NCI-H524 (cell line): ENCODE measurements at regions not wholly inside any gene's neighbourhood (a gene's known extent, or its start where the extent isn't known, plus 50 kb on each side); places are given as distances from the start of the nearest gene placed in this dataset.
A peak's percentile ranks its signal among the peaks of the same experiment; 100 is the strongest.

ENCODE experiments used
- DNase-seq, 2 experiments: peaks; one replicate each; lab custom pipeline; 2025; lab: John Stamatoyannopoulos, UW

DNA sequence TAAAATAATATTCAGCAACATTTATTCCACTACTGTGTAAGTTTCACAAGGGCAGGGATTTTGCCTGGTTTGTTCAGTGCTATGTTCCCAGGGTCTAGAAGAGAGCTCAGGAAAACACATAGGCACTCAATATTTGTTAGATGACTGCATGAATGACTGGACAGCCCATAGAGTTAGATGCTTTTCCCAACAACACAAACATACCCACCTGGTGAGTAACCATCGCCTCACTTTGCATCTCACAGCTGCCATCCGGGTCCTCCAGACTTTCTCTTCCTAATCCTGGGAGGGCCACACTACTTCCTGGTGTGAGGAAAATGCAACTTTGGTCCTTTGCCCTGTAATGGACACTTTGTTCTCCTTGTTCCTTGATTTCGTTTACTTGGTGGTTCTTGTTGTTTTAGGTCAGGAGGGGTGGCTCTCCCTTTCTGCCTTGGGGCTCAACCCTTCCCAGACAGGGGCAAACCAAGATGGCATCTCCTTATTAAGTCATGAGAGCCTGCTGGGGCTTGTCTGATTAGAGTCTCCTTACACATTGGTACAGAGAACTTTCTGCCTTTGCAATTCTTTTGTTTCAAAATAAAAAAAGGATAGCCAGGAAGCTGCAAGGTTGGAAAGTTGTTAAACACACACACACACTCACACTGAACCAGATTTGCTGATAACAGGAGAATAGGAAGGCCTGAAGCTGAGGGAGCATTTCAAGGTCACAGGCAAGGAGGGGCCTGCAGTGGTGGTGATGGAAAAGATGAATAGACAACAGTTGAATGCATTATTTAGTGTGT is 190.6 kb downstream of the MID1IP1 start:
- DNase-seq, result no peak

DNA sequence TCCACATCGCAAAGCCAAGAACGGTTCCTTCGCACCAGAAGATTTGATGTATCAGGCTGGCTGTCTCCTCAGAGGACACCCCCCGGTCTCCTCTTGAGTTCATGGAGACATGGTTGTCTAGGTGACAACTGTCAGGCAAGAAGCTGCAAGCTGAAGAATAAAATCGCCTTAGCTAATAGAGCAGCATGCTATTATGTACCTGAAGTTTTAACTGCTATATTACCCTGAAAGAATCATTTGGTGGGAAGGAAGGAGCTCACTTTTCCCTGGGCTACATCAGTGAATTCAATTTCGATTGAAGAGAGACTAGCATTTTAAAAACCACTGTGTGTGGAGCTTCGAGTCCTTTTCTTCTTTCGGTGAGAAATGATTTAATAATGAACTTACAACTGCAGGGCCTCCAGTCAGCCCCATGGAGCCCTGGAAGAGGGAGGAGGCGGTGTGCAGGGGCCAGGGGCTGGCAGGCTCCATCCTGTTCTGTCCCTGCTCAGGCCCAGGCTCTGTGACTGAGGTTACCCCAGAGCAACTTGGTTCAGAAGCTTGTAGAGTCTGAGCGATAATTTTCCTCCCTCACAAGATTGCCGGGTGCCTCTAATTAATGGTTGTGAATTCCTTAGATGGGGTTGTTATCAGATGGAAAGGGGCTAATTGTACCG is 191.3 kb downstream of the MID1IP1 start:
- no peak for DNase-seq

DNA sequence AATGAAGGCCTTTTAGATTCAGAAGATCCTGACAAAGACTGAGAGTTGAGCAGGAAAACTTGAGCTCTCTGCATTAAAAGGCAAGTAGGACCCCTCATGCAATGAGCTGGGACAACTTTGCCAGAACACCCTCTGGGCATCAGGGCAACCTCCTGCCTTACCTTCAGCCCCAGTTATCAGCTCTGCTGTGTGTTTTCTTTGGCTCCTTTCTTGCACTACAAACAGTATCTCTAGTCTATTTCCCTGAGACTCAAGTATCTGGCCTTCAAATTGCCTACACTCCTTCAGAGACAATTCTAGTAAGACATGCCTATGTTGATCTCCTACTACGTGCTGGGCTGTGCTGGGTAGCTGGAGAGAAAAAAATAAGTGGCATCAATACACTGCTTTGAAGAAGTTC is 192.2 kb downstream of the MID1IP1 start:
- no peak for DNase-seq

DNA sequence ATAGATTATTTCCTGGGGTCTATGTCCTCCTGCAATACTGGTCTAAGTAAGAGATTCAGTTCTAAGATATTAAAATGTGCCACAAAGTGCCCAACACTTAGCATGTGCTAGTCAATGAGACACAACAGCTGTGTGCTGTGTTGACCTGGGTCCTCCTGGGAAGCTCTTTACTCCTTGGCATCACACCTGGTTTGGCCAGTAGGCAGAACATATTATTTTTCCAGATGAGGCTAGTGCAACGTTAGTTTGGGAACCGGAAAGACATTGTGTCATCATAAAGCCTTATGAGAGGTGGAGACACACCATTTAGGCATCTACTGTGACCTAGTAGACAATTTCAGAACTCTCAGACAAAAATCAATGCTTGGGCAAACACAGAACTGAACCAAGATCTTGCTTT is 197.8 kb downstream of the MID1IP1 start:
- DNase-seq, result no peak

DNA sequence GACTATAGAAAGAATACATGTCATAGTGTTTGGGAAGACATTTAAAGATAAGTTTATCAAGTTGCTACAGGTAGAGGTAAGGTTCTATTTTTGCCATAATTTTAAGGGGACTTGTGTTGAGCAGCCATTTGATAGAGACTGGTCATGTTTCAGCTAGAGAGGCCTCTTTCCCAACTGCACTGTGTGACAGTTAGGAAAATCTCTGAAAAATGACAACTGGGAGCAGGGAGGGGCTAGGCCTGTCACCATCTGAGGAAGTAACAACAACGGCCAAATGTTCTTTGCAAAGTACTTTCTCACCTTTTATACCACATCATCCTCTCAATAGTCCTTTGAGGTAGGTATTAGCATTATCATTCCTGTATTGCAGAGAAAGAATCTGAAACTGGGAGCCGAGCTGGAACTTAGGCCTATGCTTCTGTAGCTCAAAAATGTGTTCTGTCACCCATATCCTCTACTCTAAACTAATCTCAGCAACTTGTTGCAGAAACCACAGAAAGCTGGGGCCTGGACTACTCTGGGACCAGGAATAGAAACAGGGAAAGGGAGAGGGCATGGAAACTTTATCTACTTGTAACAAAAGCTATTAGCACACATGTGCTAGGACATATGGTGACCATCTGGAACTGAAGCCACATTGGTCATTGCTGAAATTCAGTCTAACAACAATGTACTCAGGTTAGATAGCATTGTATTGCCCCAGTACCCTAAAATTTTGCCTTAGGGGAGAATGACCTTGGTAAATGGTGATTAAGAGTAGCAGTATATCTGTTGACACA is 198.9 kb downstream of the MID1IP1 start:
- peak; percentile 77 to 89 for DNase-seq

- peak in 1 of 2 experiments; percentile 74 for DNase-seq
Measured at GRCh38 chrX:39000802-39001201, 199.5 kb downstream of the MID1IP1 start.

DNA sequence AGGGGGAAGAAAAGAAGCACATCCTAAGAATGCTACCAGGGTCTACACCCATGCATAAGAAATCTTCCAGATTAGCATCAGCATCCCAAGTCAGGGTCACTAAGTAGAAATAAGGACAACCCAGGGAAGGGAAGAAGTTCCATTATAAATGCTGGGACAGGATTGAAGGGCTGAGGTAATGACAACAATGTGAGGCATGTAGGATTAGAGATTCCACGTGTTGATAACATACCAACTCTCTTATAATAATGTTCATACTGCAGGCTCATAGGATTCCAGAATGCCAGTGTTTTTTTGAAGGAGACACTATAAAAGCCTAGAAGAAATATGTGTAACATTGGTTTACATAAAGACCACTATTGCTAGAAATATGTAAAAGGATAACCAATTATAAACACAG is 201.2 kb downstream of the MID1IP1 start:
- no peak for DNase-seq

DNA sequence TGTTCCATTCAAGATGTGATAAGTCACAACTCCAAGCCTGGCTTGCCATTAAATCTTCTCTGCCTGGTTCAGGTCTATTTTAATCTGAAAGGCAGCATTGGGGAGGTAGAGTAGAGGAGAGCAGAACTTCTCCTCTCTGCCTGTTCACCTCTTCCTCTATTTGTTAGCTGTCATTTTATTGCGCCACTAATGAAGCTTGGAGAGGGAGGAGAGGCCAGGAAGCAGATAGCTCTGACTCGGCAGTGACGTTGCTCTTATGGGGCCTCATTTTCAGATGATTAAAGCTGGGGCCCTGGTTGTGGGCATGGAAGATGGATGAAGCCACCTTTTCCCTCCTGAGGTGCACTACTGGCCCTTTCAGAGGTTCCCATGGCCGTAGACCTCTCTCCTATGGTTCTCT is 207.3 kb downstream of the MID1IP1 start:
- DNase-seq, result no peak

DNA sequence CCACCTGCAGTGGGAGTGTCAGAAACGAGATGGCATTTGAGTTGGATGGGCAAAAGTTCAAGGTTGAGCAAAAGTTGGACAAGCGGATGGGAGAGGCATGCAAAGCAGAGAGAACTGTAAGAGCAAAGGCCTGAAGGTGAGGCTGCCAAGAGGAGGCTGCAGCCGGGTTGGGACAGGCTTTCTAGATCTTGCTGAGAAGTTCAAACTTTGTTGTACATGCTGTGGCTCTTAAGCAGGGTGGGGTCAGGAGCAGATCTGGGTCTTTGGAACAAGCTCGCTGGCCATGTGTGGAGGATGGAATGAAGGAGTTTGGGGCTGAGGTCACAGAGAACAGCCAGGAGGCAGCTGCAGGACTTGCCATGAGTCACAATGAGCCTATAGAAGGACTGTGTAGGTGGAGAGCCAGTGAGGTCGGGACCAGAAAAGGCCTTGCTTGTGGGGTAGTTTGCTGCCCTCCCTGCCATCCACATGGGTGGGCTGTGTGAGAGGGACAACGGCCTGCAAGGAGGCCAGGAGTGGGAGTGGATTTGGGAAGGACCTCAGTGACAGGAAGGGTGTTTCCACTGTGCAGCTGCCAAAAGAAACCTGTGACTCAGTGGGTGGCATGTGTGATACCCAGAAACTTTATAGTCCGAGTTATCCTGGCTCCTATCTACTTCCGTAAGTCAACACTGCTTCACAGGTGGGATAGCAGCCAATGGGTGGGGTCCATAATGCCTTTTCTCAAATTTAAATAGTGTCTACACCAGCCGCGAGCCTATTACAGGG is 210.4 kb downstream of the MID1IP1 start:
- DNase-seq, result no peak

GRCh38 chrX:39012621-39013111 is 211.4 kb downstream of the MID1IP1 start:
- no peak for DNase-seq

DNA sequence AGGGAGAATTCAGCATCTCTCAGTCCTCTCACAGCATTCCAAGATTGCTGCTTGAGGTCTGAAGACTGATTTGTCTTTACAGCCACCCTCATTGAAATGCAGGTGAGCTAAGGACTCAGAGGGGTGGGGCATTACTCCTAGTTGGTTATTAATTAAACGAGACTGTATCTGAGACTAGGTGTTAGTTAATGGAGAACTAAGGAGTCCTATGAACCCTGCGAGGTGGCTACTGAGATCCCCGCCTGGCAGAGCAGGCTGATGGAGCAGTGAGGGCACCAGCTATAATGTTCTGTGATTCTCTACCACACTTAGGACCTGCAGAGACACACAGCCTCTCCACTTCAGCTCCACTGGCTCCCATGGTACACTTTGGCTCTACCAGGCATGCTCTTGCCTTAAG is 215.3 kb downstream of the MID1IP1 start:
- DNase-seq, result no peak

GRCh38 chrX:39017077-39017476 is 215.8 kb downstream of the MID1IP1 start:
- DNase-seq, result no peak

DNA sequence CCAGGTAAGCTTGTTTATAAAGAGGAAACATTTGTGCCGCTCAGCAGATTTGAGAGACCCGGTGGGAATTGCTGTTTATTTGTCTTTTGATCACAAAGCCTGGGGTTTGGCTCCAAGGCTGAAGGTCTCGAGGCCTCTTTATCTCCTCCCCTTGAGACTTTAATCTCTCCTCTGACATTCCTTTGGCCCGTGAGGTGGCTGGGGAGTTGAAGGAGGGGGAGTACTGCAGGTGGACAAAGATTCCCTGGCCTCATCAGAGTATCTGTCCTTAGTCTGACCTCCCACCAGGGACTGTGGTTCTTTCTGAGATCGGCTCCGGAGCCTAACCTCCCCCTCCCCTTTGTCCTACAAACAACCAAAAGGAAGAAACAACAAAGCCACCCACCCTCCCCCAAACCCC is 216.5 kb downstream of the MID1IP1 start:
- DNase-seq, result no peak

DNA sequence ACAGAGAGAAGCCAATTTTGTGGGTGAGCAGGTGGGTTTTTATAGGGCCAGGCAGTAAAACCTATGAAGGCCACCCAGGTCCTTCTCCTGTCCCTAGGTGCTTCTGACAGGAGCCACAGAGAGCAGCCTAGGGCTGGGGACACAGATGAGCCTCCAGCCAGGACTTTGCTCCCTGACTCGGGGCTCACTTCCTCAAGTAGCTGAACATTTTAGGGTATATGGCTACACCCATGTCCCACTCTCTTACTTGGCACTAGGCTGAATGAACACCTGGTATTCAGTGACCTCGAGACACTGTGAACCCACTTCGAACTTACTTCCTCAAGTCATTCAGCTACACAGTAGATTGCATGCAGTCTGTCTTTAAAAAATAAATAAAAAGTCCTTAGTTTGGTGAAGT is 217.3 kb downstream of the MID1IP1 start:
- DNase-seq, result no peak

DNA sequence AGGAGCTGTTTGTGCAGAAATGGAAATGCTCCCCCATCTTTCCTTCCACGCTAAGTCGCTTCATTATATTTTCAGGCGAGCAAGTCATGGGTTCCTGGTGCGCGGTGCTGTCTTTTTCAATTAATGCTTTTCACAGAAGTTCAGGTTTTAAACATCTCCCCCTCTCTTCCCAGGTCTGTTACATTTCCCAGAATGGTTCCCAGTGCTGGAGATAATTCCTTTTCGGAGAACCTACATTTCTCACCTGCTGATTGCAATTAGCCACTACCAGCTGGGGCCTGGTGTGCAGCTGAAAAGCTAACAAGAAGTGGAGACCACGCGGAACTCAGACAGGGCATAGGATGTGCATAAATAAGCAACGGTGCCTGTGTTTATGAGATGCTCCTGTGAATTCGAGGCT is 217.8 kb downstream of the MID1IP1 start:
- DNase-seq, result no peak

GRCh38 chrX:39020051-39020669 is 218.9 kb downstream of the MID1IP1 start:
- DNase-seq, result no peak

- no peak for DNase-seq
Measured at GRCh38 chrX:39022106-39022505, 220.8 kb downstream of the MID1IP1 start.

GRCh38 chrX:39029221-39029620 is 228.0 kb downstream of the MID1IP1 start:
- no peak for DNase-seq

- no peak for DNase-seq
Measured at GRCh38 chrX:39030636-39031035, 229.4 kb downstream of the MID1IP1 start.

DNA sequence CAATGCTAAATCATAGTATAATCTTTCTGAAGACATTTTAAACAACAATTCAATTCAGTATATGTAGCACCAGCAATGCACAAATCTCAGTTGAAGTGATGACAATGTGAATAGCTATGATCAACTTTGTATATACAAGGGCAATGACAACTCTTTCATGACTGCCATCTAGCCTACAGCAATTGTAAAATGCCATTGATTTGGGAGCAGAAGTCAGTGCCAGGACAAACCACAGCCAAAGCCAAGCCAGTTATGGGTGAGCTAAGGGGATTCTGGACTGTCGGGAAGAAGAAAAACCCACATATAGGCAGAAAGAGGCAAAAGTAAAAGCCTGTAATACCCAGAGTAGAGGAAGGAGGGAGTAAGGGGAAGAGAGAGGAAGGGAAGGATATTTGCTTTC is 238.6 kb downstream of the MID1IP1 start:
- DNase-seq, result no peak

- DNase-seq, result no peak
Measured at GRCh38 chrX:39043838-39044550, 242.7 kb downstream of the MID1IP1 start.
